Loucy (cell line): ENCODE measurements at regions not wholly inside any gene's neighbourhood (a gene's known extent, or its start where the extent isn't known, plus 50 kb on each side); places are given as distances from the start of the nearest gene placed in this dataset.

Experiments used
- CTCF ChIP-seq: fragments of 200-600 bp; sonication (generic); conservative IDR thresholded peaks from 2 replicates; pipeline ENCODE4 v1.5.1; 2014; ENCODE audit warnings: mild to moderate bottlenecking, antibody characterized with exemption, low read length
- EZH2phosphoT487 ChIP-seq: fragments of 200-600 bp; IDR thresholded peaks from 2 replicates; pipeline ENCODE4 v1.6.1; 2018; ENCODE audit warnings: antibody characterized with exemption, mild to moderate bottlenecking, moderate library complexity, borderline replicate concordance

- TF ChIP-seq CTCF: no peak
- TF ChIP-seq EZH2phosphoT487: no peak
Observed at GRCh38 chr14:40199101-40199500, 766.9 kb upstream of the FBXO33 start.
